ENCODE measurements at regions not wholly inside any gene's neighbourhood (a gene's known extent, or its start where the extent isn't known, plus 50 kb on each side); places are given as distances from the start of the nearest gene placed in this dataset.

GRCh38 chr19:28155265-28155664 lies 1057.7 kb downstream of the UQCRFS1 start:
- H3K4me1 ChIP-seq (ENCODE audit: control insufficient read depth, insufficient read depth, low read length), result no peaks in the 10 kb centered on the region
- no peaks in the 10 kb centered on the region for H3K9me3 ChIP-seq (replicated peaks; ENCODE audit: control insufficient read depth, insufficient read depth, low read length)
- H2AFZ ChIP-seq (ENCODE audit: control insufficient read depth, low read depth, low read length), result no peak overlapping the region
- H3K36me3 ChIP-seq (ENCODE audit: control insufficient read depth in 2 of 2, insufficient read depth in 2 of 2, low read length in 1 of 2), result no peaks in the 10 kb centered on the region
- SMC1A ChIA-PET (ENCODE audit: uncharacterized antibody, unreplicated experiment), result interaction anchor here (0.7 to 1.1 kb wide), 4 partner anchors 11 to 83 kb away, joined by 3 read pairs; no protein-coding TSS in a partner anchor
- intact Hi-C loops (cut with micrococcal nuclease; ENCODE audit: unreplicated experiment) (no loop called here), in situ Hi-C loops (cut with MboI) (no loop called here)
- no peak overlapping the region for H3K9ac ChIP-seq (ENCODE audit: control insufficient read depth, insufficient read depth, low read length)
- CTCF ChIA-PET, result interaction anchor here (1.4 kb wide), 1 partner anchor 13 kb away, joined by 4 read pairs; no protein-coding TSS in a partner anchor
- DNase-seq (ENCODE audit: low read depth, low spot score) (no peak), ATAC-seq (no peak), FAIRE-seq (no peak)
- H3K27ac ChIP-seq (ENCODE audit: control insufficient read depth, insufficient read depth), result no peak overlapping the region
- no peak overlapping the region for H3K4me2 ChIP-seq (ENCODE audit: control insufficient read depth, insufficient read depth)
- H3K79me2 ChIP-seq (ENCODE audit: control insufficient read depth, insufficient read depth, low read length), result no peaks in the 10 kb centered on the region
- 40% methylated on average over 1 of the region's 1 CpG for WGBS (ENCODE audit: insufficient coverage, insufficient replicate concordance, low lambda C conversion rate, missing lambda C conversion rate)
- H3K4me3 ChIP-seq, result no peak overlapping the region
- no peaks in the 10 kb centered on the region for H4K20me1 ChIP-seq (ENCODE audit: control insufficient read depth, insufficient read depth)
- RAD21 ChIA-PET (ENCODE audit: unreplicated experiment), result interaction anchor here (2.1 kb wide), 1 partner anchor 82 kb away, joined by 5 read pairs; no protein-coding TSS in a partner anchor
- no peaks in the 10 kb centered on the region for H3K27me3 ChIP-seq (replicated peaks in 1 of 2; ENCODE audit: control insufficient read depth in 2 of 2, insufficient read depth in 2 of 2, low read length in 1 of 2)
- POLR2A ChIA-PET, result no interaction called here
- no TSS peak for BruUV-seq (replicated peaks)
- TF ChIP-seq IKZF2 (IDR thresholded peaks at IDR 0.05) (no peak), ZNF592 (IDR thresholded peaks at IDR 0.05) (no peak), SIN3A (IDR thresholded peaks at IDR 0.05; ENCODE audit: low read depth, low read length) (no peak), SMAD1 (IDR thresholded peaks at IDR 0.05; ENCODE audit: low read depth, partially characterized antibody) (no peak), BRCA1 (IDR thresholded peaks at IDR 0.05; ENCODE audit: low read depth, low read length) (no peak), TBL1XR1 (IDR thresholded peaks at IDR 0.05; ENCODE audit: low read depth, low read length) (no peak), TCF3 (IDR thresholded peaks at IDR 0.05; ENCODE audit: borderline replicate concordance, insufficient read depth, low read depth, low read length) (no peak), TARDBP (IDR thresholded peaks at IDR 0.05; ENCODE audit: borderline replicate concordance) (no peak), NR2F1 (conservative IDR thresholded peaks at IDR 0.05) (no peak), KAT2A (conservative IDR thresholded peaks at IDR 0.05; ENCODE audit: control insufficient read depth, low read depth, low read length) (no peak), POLR2A (IDR thresholded peaks at IDR 0.05; ENCODE audit: low read depth, low read length) (no peak), E2F4 (IDR thresholded peaks at IDR 0.05; ENCODE audit: low read depth, low read length) (no peak), RUNX3 (IDR thresholded peaks at IDR 0.05; ENCODE audit: low read length) (no peak), POLR2AphosphoS5 (IDR thresholded peaks at IDR 0.05; ENCODE audit: low read length) (no peak), CEBPZ (IDR thresholded peaks at IDR 0.05; ENCODE audit: low read depth, low read length) (no peak), ZNF207 (IDR thresholded peaks at IDR 0.05; ENCODE audit: borderline replicate concordance) (no peak), RFX5 (IDR thresholded peaks at IDR 0.05; ENCODE audit: low read depth, low read length) (no peak)
